GM23338 (cell line): ENCODE measurements at regions not wholly inside any gene's neighbourhood (a gene's known extent, or its start where the extent isn't known, plus 50 kb on each side); places are given as distances from the start of the nearest gene placed in this dataset.

ENCODE experiments used
- ATAC-seq: fragments of 200-7000 bp; cut with Tn5 transposase; 3 replicates; pipeline ENCODE4 v1.9.1; 2020
- DNase-seq: peaks from one replicate; pipeline ENCODE4 v3.0.0-alpha.2; 2015; ENCODE audit warnings: low spot score
- H2AFZ ChIP-seq: fragments of 200-600 bp; sonication (generic); 2 replicates; pipeline ENCODE4 v1.8.0; 2016; ENCODE audit warnings: antibody characterized with exemption, mild to moderate bottlenecking, moderate library complexity
- H3F3A ChIP-seq: fragments of 200-600 bp; sonication (generic); replicated peaks from 2 replicates; pipeline ENCODE4 v1.8.0; 2017; ENCODE audit warnings: antibody characterized with exemption, mixed run types, low read depth
- H3K27ac ChIP-seq: fragments of 200-600 bp; sonication (generic); 2 replicates; pipeline ENCODE4 v1.6.1; 2016; ENCODE audit warnings: low read depth
- H3K27me3 ChIP-seq: fragments of 200-600 bp; sonication (generic); 2 replicates; pipeline ENCODE4 v1.8.0; 2016; ENCODE audit warnings: mild to moderate bottlenecking, mixed run types, moderate library complexity; ENCODE audit not compliant: insufficient read depth
- H3K36me3 ChIP-seq: fragments of 200-600 bp; sonication (generic); 2 replicates; pipeline ENCODE4 v1.8.0; 2016; ENCODE audit warnings: mild to moderate bottlenecking; ENCODE audit not compliant: insufficient read depth
- H3K4me1 ChIP-seq: fragments of 200-600 bp; sonication (generic); 2 replicates; pipeline ENCODE4 v1.8.0; 2016; ENCODE audit warnings: mild to moderate bottlenecking, moderate library complexity; ENCODE audit not compliant: insufficient read depth
- H3K4me2 ChIP-seq: fragments of 200-600 bp; sonication (generic); 2 replicates; pipeline ENCODE4 v1.7.1; 2017; ENCODE audit warnings: mixed run types
- H3K4me3 ChIP-seq: fragments of 200-600 bp; sonication (generic); 2 replicates; pipeline ENCODE4 v1.6.1; 2016; ENCODE audit warnings: mixed run types
- H3K79me2 ChIP-seq: fragments of 200-600 bp; sonication (generic); replicated peaks from 2 replicates; pipeline ENCODE4 v1.8.0; 2017; ENCODE audit warnings: mild to moderate bottlenecking; ENCODE audit not compliant: insufficient read depth
- H3K9me2 ChIP-seq: fragments of 200-600 bp; sonication (generic); 2 replicates; pipeline ENCODE4 v1.8.0; 2017; ENCODE audit not compliant: insufficient read depth
- H4K20me1 ChIP-seq: fragments of 200-600 bp; sonication (generic); replicated peaks from 2 replicates; pipeline ENCODE4 v1.8.0; 2017; ENCODE audit warnings: mild to moderate bottlenecking; ENCODE audit not compliant: insufficient read depth
- H3K27ac Mint-ChIP-seq: 2 replicates; pipeline ENCODE4 v1.8.0; 2020; ENCODE audit warnings: inconsistent platforms, mild to moderate bottlenecking, moderate library complexity, mixed read lengths
- H3K27me3 Mint-ChIP-seq: 3 replicates; pipeline ENCODE4 v1.8.0; 2022; ENCODE audit warnings: low read depth, mild to moderate bottlenecking, moderate library complexity, mixed read lengths, inconsistent platforms; ENCODE audit not compliant: insufficient read depth, poor library complexity
- H3K36me3 Mint-ChIP-seq: 3 replicates; pipeline ENCODE4 v1.8.0; 2021; ENCODE audit warnings: low read depth, mild to moderate bottlenecking, inconsistent platforms, moderate library complexity, mixed read lengths
- H3K4me1 Mint-ChIP-seq: 3 replicates; pipeline ENCODE4 v1.8.0; 2020; ENCODE audit warnings: mild to moderate bottlenecking, inconsistent platforms, mixed read lengths
- H3K4me3 Mint-ChIP-seq: 3 replicates; pipeline ENCODE4 v1.8.0; 2021; ENCODE audit warnings: moderate library complexity, mild to moderate bottlenecking, inconsistent platforms, mixed read lengths
- H3K9me3 Mint-ChIP-seq: 3 replicates; pipeline ENCODE4 v1.8.0; 2020; ENCODE audit warnings: moderate library complexity, mild to moderate bottlenecking, inconsistent platforms, mixed read lengths
- CREB1 ChIP-seq: fragments of 250-450 bp; sonication (Bioruptor Pico); IDR thresholded peaks from 2 replicates; pipeline ENCODE4 v1.5.0; 2020; ENCODE audit warnings: low read depth, mild to moderate bottlenecking, moderate library complexity
- ETS1 ChIP-seq: IDR thresholded peaks from 2 replicates; pipeline ENCODE4 v1.6.1; 2016; ENCODE audit warnings: antibody characterized with exemption
- EZH2phosphoT487 ChIP-seq: fragments of 200-600 bp; sonication (generic); IDR thresholded peaks from one replicate; pipeline ENCODE4 v1.8.1; 2018; ENCODE audit warnings: antibody characterized with exemption; ENCODE audit not compliant: unreplicated experiment
- JUNB ChIP-seq: IDR thresholded peaks from one replicate; pipeline ENCODE4 v1.6.1; 2016; ENCODE audit warnings: antibody characterized with exemption; ENCODE audit not compliant: unreplicated experiment
- POLR2AphosphoS5 ChIP-seq: IDR thresholded peaks from 2 replicates; pipeline ENCODE4 v1.6.1; 2016; ENCODE audit warnings: antibody characterized with exemption, low read depth
- REST ChIP-seq: IDR thresholded peaks from one replicate; pipeline ENCODE4 v1.6.1; 2018; ENCODE audit warnings: antibody characterized with exemption; ENCODE audit not compliant: unreplicated experiment
- ZNF114 ChIP-seq: fragments of 250-450 bp; sonication (Bioruptor Pico); IDR thresholded peaks from 2 replicates; pipeline ENCODE4 v1.5.0; 2020; ENCODE audit warnings: mild to moderate bottlenecking, moderate library complexity
- ZNF331 ChIP-seq: fragments of 250-450 bp; sonication (Bioruptor Pico); IDR thresholded peaks from 2 replicates; pipeline ENCODE4 v1.5.0; 2020; ENCODE audit warnings: low read depth, mild to moderate bottlenecking, moderate library complexity
- ZNF462 ChIP-seq: fragments of 250-450 bp; sonication (Bioruptor Pico); IDR thresholded peaks from 2 replicates; pipeline ENCODE4 v1.5.0; 2020; ENCODE audit warnings: mild to moderate bottlenecking, moderate library complexity

- TF ChIP-seq CREB1 (CRISPR knock-in tag) (no peak), JUNB (no peak), ZNF114 (CRISPR knock-in tag) (no peak), EZH2phosphoT487 (no peak), ETS1 (no peak), ZNF331 (CRISPR knock-in tag) (no peak), ZNF462 (CRISPR knock-in tag) (no peak), REST (no peak), POLR2AphosphoS5 (no peak)
- Histone ChIP-seq H4K20me1 (no peaks in the 10 kb centered on the region), H3K4me2 (no peak overlapping the region), H3K9me2 (peaks cover 5% of the 10 kb centered on the region; the same call in 1 of the 2 replicates), H3K27me3 (no peaks in the 10 kb centered on the region), H3K27ac (no peak overlapping the region), H3F3A (no peaks in the 10 kb centered on the region), H3K36me3 (no peaks in the 10 kb centered on the region), H3K4me1 (peaks cover 29% of the 10 kb centered on the region), H3K4me3 (no peak overlapping the region), H2AFZ (no peak overlapping the region), H3K79me2 (no peaks in the 10 kb centered on the region)
- Mint-ChIP-seq H3K9me3 (peaks cover 4% of the 10 kb centered on the region; the same call in 2 of the 3 replicates), H3K27me3 (no peaks in the 10 kb centered on the region), H3K27ac (no peak overlapping the region), H3K36me3 (peaks cover 16% of the 10 kb centered on the region), H3K4me3 (no peak overlapping the region; the same call in 2 of the 3 replicates), H3K4me1 (peaks cover 41% of the 10 kb centered on the region)
- DNase-seq (no peak), ATAC-seq (peak; percentile 35; the same call in 1 of the 3 replicates)
Observed at GRCh38 chr12:46676797-46677520, 148.8 kb downstream of the SLC38A4 start.
